K562 (cell line): ENCODE measurements at regions not wholly inside any gene's neighbourhood (a gene's known extent, or its start where the extent isn't known, plus 50 kb on each side); places are given as distances from the start of the nearest gene placed in this dataset.

ENCODE experiments used
- ATAC-seq: fragments of 200-7000 bp; cut with Tn5 transposase; 3 replicates; pipeline ENCODE4 v1.9.1; 2020; ENCODE audit warnings: moderate library complexity
- BruUV-seq: library from RNA; stranded (reverse); fragments of 400-500 nt; replicated peaks from 2 replicates; lab custom pipeline; 2021; lab: Mats Ljungman, UMichigan
- CTCF ChIA-PET: fragments of 300-600 bp; formaldehyde crosslinking; extraction: SDS; loops from one replicate; lab custom pipeline; 2021; ENCODE audit warnings: low intra/inter-chr PET ratio; lab: Yijun Ruan, JAX
- POLR2A ChIA-PET: fragments of 300-600, 350-650 bp; sonication (Branson Sonifier 250); formaldehyde crosslinking; extraction: SDS; loops from one replicate; lab custom pipeline; 2021; ENCODE audit warnings: antibody characterized with exemption, inconsistent platforms; lab: Yijun Ruan, JAX
- DNase-seq, 4 experiments: peaks; one replicate each; pipeline versions ENCODE4 v3.0.0 to v3.0.0-alpha.2; 2011 to 2018; ENCODE audit warnings: low spot score in 3 of 4, mixed read lengths in 3 of 4; ENCODE audit errors: extremely low read depth in 1 of 4
- FAIRE-seq: peaks from 2 replicates; lab custom pipeline; 2011; peaks lifted over from hg19 to GRCh38; lab: Jason Lieb, UNC
- H2AFZ ChIP-seq: 2 replicates; pipeline ENCODE4 v1.6.0; 2011; ENCODE audit warnings: low read depth, low read length, control low read depth, inconsistent platforms
- H3K27ac ChIP-seq: fragments of 200-600 bp; 3 replicates; pipeline ENCODE4 v1.8.0; 2011; ENCODE audit warnings: low read depth, mild to moderate bottlenecking, control low read depth, inconsistent platforms, low read length, moderate library complexity, mixed read lengths; ENCODE audit errors: extremely low read depth
- H3K27me3 ChIP-seq, 2 experiments: fragments of 300-600 bp in 1 of 2; 2 replicates in 1 of 2; 3 replicates in 1 of 2; pipeline versions ENCODE4 v1.6.0 to v1.8.0; 2011; ENCODE audit warnings: inconsistent platforms in 2 of 2, low read length in 2 of 2, mild to moderate bottlenecking in 1 of 2, mixed read lengths in 1 of 2, moderate library complexity in 1 of 2; ENCODE audit not compliant: control insufficient read depth in 2 of 2, insufficient read depth in 2 of 2
- H3K36me3 ChIP-seq: fragments of 300-600 bp; 3 replicates; pipeline ENCODE4 v1.8.0; 2011; ENCODE audit warnings: mild to moderate bottlenecking, low read length, inconsistent platforms; ENCODE audit not compliant: control insufficient read depth, insufficient read depth
- H3K4me1 ChIP-seq, 2 experiments: fragments of 200-600 bp in 1 of 2; replicated peaks in 1 of 2; 2 replicates in 1 of 2; 3 replicates in 1 of 2; pipeline versions ENCODE4 v1.5.1 to v1.8.0; 2011; ENCODE audit warnings: inconsistent platforms in 2 of 2, low read length in 2 of 2, mild to moderate bottlenecking in 1 of 2, mixed read lengths in 1 of 2, moderate library complexity in 1 of 2; ENCODE audit not compliant: control insufficient read depth in 2 of 2, insufficient read depth in 2 of 2
- H3K4me2 ChIP-seq: 2 replicates; pipeline ENCODE4 v1.6.1; 2011; ENCODE audit warnings: low read length, control low read depth, inconsistent platforms, mixed read lengths; ENCODE audit not compliant: insufficient read depth
- H3K4me3 ChIP-seq: fragments of 200-600 bp; sonication (generic), shearing (Covaris generic); 2 replicates; pipeline ENCODE4 v1.5.1; 2016; ENCODE audit warnings: control low read depth, inconsistent platforms
- H3K79me2 ChIP-seq: fragments of 200-600 bp; 3 replicates; pipeline ENCODE4 v1.8.0; 2011; ENCODE audit warnings: low read length, inconsistent platforms; ENCODE audit not compliant: control insufficient read depth, insufficient read depth
- H3K9ac ChIP-seq, 2 experiments: 2 replicates each; pipeline versions ENCODE4 v1.6.0 to v1.6.1; 2011; ENCODE audit warnings: low read depth in 2 of 2, low read length in 2 of 2, control low read depth in 1 of 2, inconsistent platforms in 1 of 2, mild to moderate bottlenecking in 1 of 2, mixed read lengths in 1 of 2; ENCODE audit not compliant: insufficient read depth in 1 of 2
- H3K9me1 ChIP-seq: one replicate; pipeline ENCODE4 v1.6.0; 2011; ENCODE audit warnings: inconsistent platforms, mild to moderate bottlenecking, low read length, moderate library complexity; ENCODE audit not compliant: control insufficient read depth, insufficient read depth
- H3K9me3 ChIP-seq: replicated peaks from 2 replicates; pipeline ENCODE4 v1.5.1; 2011; ENCODE audit warnings: low read depth, low read length, inconsistent platforms; ENCODE audit not compliant: control insufficient read depth, insufficient read depth
- H4K20me1 ChIP-seq: replicated peaks from 2 replicates; pipeline ENCODE4 v1.6.1; 2011; ENCODE audit warnings: low read length, inconsistent platforms, mixed read lengths; ENCODE audit not compliant: control insufficient read depth, insufficient read depth
- CTCF ChIP-seq, 3 experiments: IDR thresholded peaks in 2 of 3; conservative IDR thresholded peaks in 1 of 3; 2 replicates each; pipeline ENCODE4 v1.5.1; 2011 to 2012; ENCODE audit warnings: low read length in 3 of 3, mild to moderate bottlenecking in 3 of 3, control low read depth in 2 of 3, improper control_type of control experiment in 1 of 3, inconsistent platforms in 1 of 3, low read depth in 1 of 3, mixed read lengths in 1 of 3, moderate library complexity in 1 of 3; ENCODE audit not compliant: insufficient read depth in 2 of 3
- EP300 ChIP-seq: IDR thresholded peaks from 2 replicates; pipeline ENCODE4 v1.6.1; 2012; ENCODE audit warnings: low read length, improper control_type of control experiment
- FOXP4 ChIP-seq: sonication (generic); formaldehyde crosslinking; IDR thresholded peaks from 2 replicates; pipeline ENCODE4 v1.8.0; 2022; ENCODE audit warnings: mild to moderate bottlenecking, missing genetic modification reagents, borderline replicate concordance
- ZNF76 ChIP-seq: fragments of 250-450 bp; sonication (Bioruptor Pico); IDR thresholded peaks from 2 replicates; pipeline ENCODE4 v1.4.0; 2020; ENCODE audit warnings: mild to moderate bottlenecking, moderate library complexity, borderline replicate concordance
- WGBS: fragments of 100-300 bp; shearing (Covaris generic); methylation state at CpG from one replicate; pipeline ENCODE4 v1.1.6; 2016; ENCODE audit warnings: low coverage, mixed read lengths; ENCODE audit not compliant: insufficient coverage; ENCODE audit errors: missing lambda C conversion rate; 5-methylcytosine and 5-hydroxymethylcytosine counted together
- in situ Hi-C: fragments of 300-500 bp; cut with MboI; formaldehyde crosslinking; loops from 4 replicates; pipeline ENCODE4 v1.15.0; 2018; ENCODE audit warnings: inconsistent platforms, mixed read lengths
- intact Hi-C: fragments of 100-400 bp; cut with micrococcal nuclease; formaldehyde crosslinking; loops from 2 replicates; pipeline ENCODE4 v1.14.2; 2022

GRCh38 chr16:85996843-85997242 lies 97.9 kb downstream of the IRF8 start:
- Histone ChIP-seq H4K20me1 (0 out of 2 replicates have a peak, but pooled peaks cover 6% of the 10 kb centered on the region), H3K9me1 (no peaks in the 10 kb centered on the region), H3K4me1 (no peaks in the 10 kb centered on the region), H3K36me3 (no peaks in the 10 kb centered on the region), H3K9ac (no peak overlapping the region), H3K9me3 (no peaks in the 10 kb centered on the region), H3K79me2 (no peaks in the 10 kb centered on the region), H3K27me3 (peaks cover 35 to 61% of the 10 kb centered on the region in 2 experiments), H3K27ac (no peak overlapping the region), H2AFZ (no peak overlapping the region), H3K4me2 (no peak overlapping the region), H3K4me3 (no peak overlapping the region)
- ChIA-PET CTCF (no interaction called here), POLR2A (no interaction called here)
- no TSS peak for BruUV-seq
- no peak for FAIRE-seq
- no peak for DNase-seq
- no peak for ATAC-seq
- intact Hi-C loops (no loop called here), in situ Hi-C loops (no loop called here)
- WGBS: 1% methylated on average over 10 of the region's 10 CpGs
- TF ChIP-seq ZNF76 (CRISPR knock-in tag) (no peak), FOXP4 (CRISPR knock-in tag) (no peak), CTCF (IDR thresholded peaks at IDR 0.05 in 2 of 3, conservative IDR thresholded peaks at IDR 0.05 in 1 of 3; ENCODE audit: insufficient read depth in 2 of 3, low read depth in 1 of 3, low read length in 3 of 3) (no peak), EP300 (no peak)
